ENCODE measurements at regions not wholly inside any gene's neighbourhood (a gene's known extent, or its start where the extent isn't known, plus 50 kb on each side); places are given as distances from the start of the nearest gene placed in this dataset.
"Not testable (repeated sequence)": the region's sequence is repeated elsewhere in the genome, so short reads cannot be mapped to it uniquely, and the experiment has no call there.

- intact Hi-C loops (cut with micrococcal nuclease; ENCODE audit: unreplicated experiment) = loop anchor here (10.0 kb wide), 1 partner anchor 200 kb away; no protein-coding TSS in a partner anchor
- Histone ChIP-seq H3K9me3 (ENCODE audit: control insufficient read depth, insufficient read depth, low read depth, low read length) (no peaks in the 10 kb centered on the region), H3K36me3 (ENCODE audit: control insufficient read depth, insufficient read depth, low read length) (no peaks in the 10 kb centered on the region), H3K27ac (ENCODE audit: low read length) (no peak overlapping the region), H3K4me3 (ENCODE audit: low read depth in 2 of 2, low read length in 2 of 2) (no peak overlapping the region), H3K27me3 (ENCODE audit: control insufficient read depth, insufficient read depth, low read length) (no peaks in the 10 kb centered on the region), H3K4me1 (ENCODE audit: control insufficient read depth, insufficient read depth, low read length) (no peaks in the 10 kb centered on the region; the same call in 1 of the 2 replicates)
- CTCF ChIA-PET = no interaction called here
- TF ChIP-seq SIN3A (IDR thresholded peaks at IDR 0.05; ENCODE audit: borderline replicate concordance, insufficient read depth, low read depth, low read length) = no peak
- no peak for TF ChIP-seq CTCF (IDR thresholded peaks at IDR 0.05)
- no peak for TF ChIP-seq TCF7L2 (IDR thresholded peaks at IDR 0.05; ENCODE audit: low read depth, low read length)
- TF ChIP-seq POLR2AphosphoS5 (IDR thresholded peaks at IDR 0.05; ENCODE audit: low read depth, low read length) = no peak
- no peak for TF ChIP-seq REST (IDR thresholded peaks at IDR 0.05; ENCODE audit: insufficient read depth in 1 of 2, low read depth in 2 of 2, low read length in 1 of 2)
- in situ Hi-C loops (cut with HindIII; ENCODE audit: low pct_unique_long_range_greater_than_20kb, low sequenced_read_pairs) = no loop called here
- no TSS peak for BruUV-seq (replicated peaks)
- POLR2A ChIA-PET = interaction anchor here (0.7 kb wide), 1 partner anchor 781 kb away, joined by 3 read pairs; no protein-coding TSS in a partner anchor
- DNase-seq (ENCODE audit: low read depth, low spot score) = no peak
- ATAC-seq = no peak
Measured at GRCh38 chr14:65174783-65175182, 72.5 kb upstream of the MAX start.

- no peak overlapping the region for H3K4me3 ChIP-seq (ENCODE audit: low read depth in 2 of 2, low read length in 2 of 2)
- ChIA-PET CTCF (interaction anchor here (0.6 kb wide), 1 partner anchor 13 kb away, joined by 3 read pairs; no protein-coding TSS in a partner anchor), POLR2A (no interaction called here)
- H3K4me1 ChIP-seq (ENCODE audit: control insufficient read depth, insufficient read depth, low read length) = peaks cover 3% of the 10 kb centered on the region; the same call in 1 of the 2 replicates
- no peak for DNase-seq (ENCODE audit: low read depth, low spot score)
- peaks cover 4% of the 10 kb centered on the region; the same call in 1 of the 2 replicates for H3K9me3 ChIP-seq (ENCODE audit: control insufficient read depth, insufficient read depth, low read depth, low read length)
- no peak overlapping the region for H3K27ac ChIP-seq (ENCODE audit: low read length)
- no peak for ATAC-seq
- no peaks in the 10 kb centered on the region for H3K27me3 ChIP-seq (ENCODE audit: control insufficient read depth, insufficient read depth, low read length)
- BruUV-seq (replicated peaks) = no TSS peak
- no peaks in the 10 kb centered on the region for H3K36me3 ChIP-seq (ENCODE audit: control insufficient read depth, insufficient read depth, low read length)
- intact Hi-C loops (cut with micrococcal nuclease; ENCODE audit: unreplicated experiment) = loop anchor here (10.0 kb wide), 1 partner anchor 197 kb away; no protein-coding TSS in a partner anchor
- in situ Hi-C loops (cut with HindIII; ENCODE audit: low pct_unique_long_range_greater_than_20kb, low sequenced_read_pairs) = no loop called here
- no peak for TF ChIP-seq REST (IDR thresholded peaks at IDR 0.05; ENCODE audit: insufficient read depth in 1 of 2, low read depth in 2 of 2, low read length in 1 of 2)
- no peak for TF ChIP-seq TCF7L2 (IDR thresholded peaks at IDR 0.05; ENCODE audit: low read depth, low read length)
- TF ChIP-seq CTCF (IDR thresholded peaks at IDR 0.05) = no peak
- TF ChIP-seq POLR2AphosphoS5 (IDR thresholded peaks at IDR 0.05; ENCODE audit: low read depth, low read length) = no peak
- no peak for TF ChIP-seq SIN3A (IDR thresholded peaks at IDR 0.05; ENCODE audit: borderline replicate concordance, insufficient read depth, low read depth, low read length)
Measured at GRCh38 chr14:65177551-65177950, 75.2 kb upstream of the MAX start.

GRCh38 chr14:65179231-65179630 lies 76.9 kb upstream of the MAX start:
- POLR2A ChIA-PET; H3K27me3 ChIP-seq (ENCODE audit: control insufficient read depth, insufficient read depth, low read length); H3K36me3 ChIP-seq (ENCODE audit: control insufficient read depth, insufficient read depth, low read length); ATAC-seq; BruUV-seq (replicated peaks); in situ Hi-C loops (cut with HindIII; ENCODE audit: low pct_unique_long_range_greater_than_20kb, low sequenced_read_pairs); H3K27ac ChIP-seq (ENCODE audit: low read length); H3K4me3 ChIP-seq (ENCODE audit: low read depth in 2 of 2, low read length in 2 of 2); CTCF ChIA-PET; H3K9me3 ChIP-seq (ENCODE audit: control insufficient read depth, insufficient read depth, low read depth, low read length); H3K4me1 ChIP-seq (ENCODE audit: control insufficient read depth, insufficient read depth, low read length); DNase-seq (ENCODE audit: low read depth, low spot score): not testable (repeated sequence)
- intact Hi-C loops (cut with micrococcal nuclease; ENCODE audit: unreplicated experiment) = loop anchor here (10.0 kb wide), 1 partner anchor 196 kb away; no protein-coding TSS in a partner anchor

Data from Panc1 (cell line).